Gastrocnemius medialis (tissue), 4 donors: ENCODE measurements at regions not wholly inside any gene's neighbourhood (a gene's known extent, or its start where the extent isn't known, plus 50 kb on each side); places are given as distances from the start of the nearest gene placed in this dataset.

Experiments used
- ATAC-seq, 2 donors: fragments of 150-250 bp; one replicate each; pipeline ENCODE4 v1.9.1; 2016
- DNase-seq, 2 donors: peaks; one replicate each; pipeline ENCODE4 v3.0.0-alpha.2; 2019
- H3K27ac ChIP-seq, 4 donors: fragments of 200-600 bp; sonication (generic); 1 replicate in 1 of 4; 2 replicates in 3 of 4; pipeline ENCODE4 v1.5.1; 2016 to 2018; ENCODE audit warnings: mild to moderate bottlenecking in 2 of 4, moderate library complexity in 1 of 4
- H3K27me3 ChIP-seq, 3 donors: fragments of 200-600 bp; sonication (generic) in 2 of 3; 1 replicate in 1 of 3; 2 replicates in 2 of 3; pipeline versions ENCODE4 v1.5.1 to v1.6.0; 2016 to 2019; ENCODE audit warnings: mild to moderate bottlenecking in 1 of 3, moderate library complexity in 1 of 3
- H3K36me3 ChIP-seq, 2 donors: fragments of 200-600 bp; sonication (generic) in 1 of 2; one replicate each; pipeline ENCODE4 v1.5.1; 2017 to 2018
- H3K4me1 ChIP-seq, 2 donors: fragments of 200-600 bp; sonication (generic) in 1 of 2; one replicate each; pipeline ENCODE4 v1.5.1; 2016 to 2017; ENCODE audit warnings: mild to moderate bottlenecking in 2 of 2
- H3K4me3 ChIP-seq, 4 donors: fragments of 200-600 bp; sonication (generic) in 3 of 4; 1 replicate in 1 of 4; 2 replicates in 3 of 4; pipeline ENCODE4 v1.5.1; 2016 to 2019; ENCODE audit warnings: mild to moderate bottlenecking in 2 of 4
- H3K9me3 ChIP-seq, 3 donors: fragments of 200-600 bp; sonication (generic) in 2 of 3; 1 replicate in 1 of 3; 2 replicates in 2 of 3; pipeline ENCODE4 v1.5.1; 2016 to 2019
- CTCF ChIP-seq, 5 experiments: fragments of 450-650 bp in 3 of 5; fragments of 200-600 bp in 2 of 5; sonication (generic) in 2 of 5; IDR thresholded peaks in 4 of 5; conservative IDR thresholded peaks in 1 of 5; 1 replicate in 4 of 5; 2 replicates in 1 of 5; pipeline ENCODE4 v1.5.1; 2016 to 2019; ENCODE audit warnings: antibody characterized with exemption in 5 of 5, mild to moderate bottlenecking in 3 of 5, moderate library complexity in 3 of 5
- POLR2A ChIP-seq, 2 donors: fragments of 450-650 bp; IDR thresholded peaks; one replicate each; pipeline ENCODE4 v1.6.1; 2017; ENCODE audit warnings: antibody characterized with exemption in 2 of 2, mild to moderate bottlenecking in 2 of 2, moderate library complexity in 2 of 2
- in situ Hi-C, 4 donors: fragments of 200-750 bp; cut with MboI; loops; one replicate each; pipeline versions ENCODE4 v1.15.0 to v1.8.0; 2017; ENCODE audit warnings: low sequenced_read_pairs in 4 of 4
- intact Hi-C: fragments of 100-400 bp; cut with DNase I; formaldehyde crosslinking; loops from one replicate; pipeline ENCODE4 v1.15.1; 2023; ENCODE audit warnings: low total_unique reads

- no peak for DNase-seq
- Histone ChIP-seq H3K36me3 (no peaks in the 10 kb centered on the region), H3K9me3 (no peaks in the 10 kb centered on the region), H3K4me1 (no peaks in the 10 kb centered on the region), H3K4me3 (no peak overlapping the region), H3K27me3 (no peaks in the 10 kb centered on the region), H3K27ac (no peak overlapping the region)
- no peak for ATAC-seq
- TF ChIP-seq POLR2A (IDR thresholded peaks at IDR 0.05), result no peak
- no peak for TF ChIP-seq CTCF (IDR thresholded peaks at IDR 0.05 in 4 of 5, conservative IDR thresholded peaks at IDR 0.05 in 1 of 5)
- in situ Hi-C loops, result no loop called here
- intact Hi-C loops, result no loop called here
These were observed 98.7 kb upstream of the GRIA3 start for GRCh38 chrX:123085311-123085940.

- no peaks in the 10 kb centered on the region for H3K36me3 ChIP-seq
- in situ Hi-C loops (no loop called here), intact Hi-C loops (no loop called here)
- DNase-seq, result no peak
- no peaks in the 10 kb centered on the region for H3K9me3 ChIP-seq
- H3K27ac ChIP-seq, result no peak overlapping the region
- TF ChIP-seq POLR2A (IDR thresholded peaks at IDR 0.05) (no peak), CTCF (IDR thresholded peaks at IDR 0.05 in 4 of 5, conservative IDR thresholded peaks at IDR 0.05 in 1 of 5) (no peak)
- no peak overlapping the region for H3K4me3 ChIP-seq
- H3K27me3 ChIP-seq, result no peaks in the 10 kb centered on the region
- ATAC-seq, result no peak
- H3K4me1 ChIP-seq, result no peaks in the 10 kb centered on the region
These were observed 97.3 kb upstream of the GRIA3 start for GRCh38 chrX:123086768-123087167.

- ATAC-seq (peak in 1 of 2 donors; percentile 44), DNase-seq (no peak)
- Histone ChIP-seq H3K27ac (no peak overlapping the region), H3K4me1 (no peaks in the 10 kb centered on the region), H3K4me3 (no peak overlapping the region), H3K9me3 (no peaks in the 10 kb centered on the region), H3K27me3 (no peaks in the 10 kb centered on the region), H3K36me3 (no peaks in the 10 kb centered on the region)
- TF ChIP-seq POLR2A (IDR thresholded peaks at IDR 0.05), result no peak
- TF ChIP-seq CTCF (IDR thresholded peaks at IDR 0.05 in 4 of 5, conservative IDR thresholded peaks at IDR 0.05 in 1 of 5), result no peak
- intact Hi-C loops (no loop called here), in situ Hi-C loops (no loop called here)
These were observed 96.8 kb upstream of the GRIA3 start for GRCh38 chrX:123087326-123087725.

DNA sequence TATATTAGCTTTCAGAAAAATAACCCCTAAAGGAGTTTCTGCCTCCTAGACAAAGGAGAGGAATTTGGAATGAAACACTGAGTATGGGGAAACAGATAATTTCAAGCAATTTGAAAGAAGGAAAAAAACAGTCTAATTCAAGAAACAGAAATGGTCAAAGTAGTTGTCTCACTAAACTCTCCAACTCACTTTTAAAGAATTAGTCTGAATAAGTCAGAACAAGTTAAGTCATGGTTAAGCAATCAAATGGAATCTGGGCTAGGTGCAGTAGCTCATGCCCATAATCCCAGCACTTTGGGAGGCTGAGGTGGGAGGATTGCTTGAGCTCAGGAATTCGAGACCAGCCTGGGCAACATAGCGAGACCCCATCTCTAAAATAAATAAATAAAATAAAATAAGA is 95.7 kb upstream of the GRIA3 start:
- DNase-seq (no peak), ATAC-seq (no peak)
- Histone ChIP-seq H3K4me3 (no peak overlapping the region), H3K4me1 (no peaks in the 10 kb centered on the region), H3K27ac (no peak overlapping the region), H3K27me3 (no peaks in the 10 kb centered on the region), H3K36me3 (no peaks in the 10 kb centered on the region), H3K9me3 (no peaks in the 10 kb centered on the region)
- in situ Hi-C loops (no loop called here), intact Hi-C loops (no loop called here)
- TF ChIP-seq CTCF (IDR thresholded peaks at IDR 0.05 in 4 of 5, conservative IDR thresholded peaks at IDR 0.05 in 1 of 5), result no peak
- TF ChIP-seq POLR2A (IDR thresholded peaks at IDR 0.05), result no peak

DNA sequence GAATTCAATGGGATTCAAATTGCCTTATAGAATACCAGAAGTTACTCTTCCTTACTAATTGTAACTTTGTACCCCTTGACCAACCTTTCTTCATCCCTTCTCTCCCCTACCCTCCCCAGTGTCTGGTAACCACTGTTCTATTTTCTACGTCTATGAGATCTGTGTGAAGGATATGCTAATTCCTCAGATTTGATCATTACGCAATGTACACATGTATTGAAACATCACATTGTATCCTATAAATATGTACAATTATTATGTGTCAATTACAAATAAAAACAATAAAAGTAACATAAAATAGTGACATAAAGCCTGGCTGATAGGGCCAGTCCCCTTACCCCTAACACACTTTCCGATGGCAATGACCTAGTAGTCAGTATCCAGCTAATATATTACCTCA is 95.1 kb upstream of the GRIA3 start:
- in situ Hi-C loops, result no loop called here
- ATAC-seq, result no peak

More for the DNA sequence above, 95.1 kb upstream of the GRIA3 start:
- no peaks in the 10 kb centered on the region for H3K9me3 ChIP-seq
- H3K27ac ChIP-seq, result no peak overlapping the region
- no peaks in the 10 kb centered on the region for H3K4me1 ChIP-seq
- TF ChIP-seq CTCF (IDR thresholded peaks at IDR 0.05 in 4 of 5, conservative IDR thresholded peaks at IDR 0.05 in 1 of 5) (no peak), POLR2A (IDR thresholded peaks at IDR 0.05) (no peak)
- H3K4me3 ChIP-seq, result no peak overlapping the region
- H3K27me3 ChIP-seq, result no peaks in the 10 kb centered on the region
- DNase-seq, result no peak
- intact Hi-C loops, result no loop called here
- H3K36me3 ChIP-seq, result no peaks in the 10 kb centered on the region
